Colonic mucosa (tissue), 4 donors: ENCODE measurements at regions not wholly inside any gene's neighbourhood (a gene's known extent, or its start where the extent isn't known, plus 50 kb on each side); places are given as distances from the start of the nearest gene placed in this dataset.

ENCODE experiments used
- DNase-seq: peaks from one replicate; pipeline ENCODE4 v3.0.0-alpha.2; 2020
- H3K27ac ChIP-seq: fragments of 200-600 bp; one replicate; pipeline ENCODE4 v1.8.0; 2021
- H3K27me3 ChIP-seq: fragments of 200-600 bp; one replicate; pipeline ENCODE4 v1.8.0; 2021
- H3K36me3 ChIP-seq: fragments of 200-600 bp; one replicate; pipeline ENCODE4 v1.8.0; 2021
- H3K4me1 ChIP-seq: fragments of 200-600 bp; one replicate; pipeline ENCODE4 v1.8.0; 2021; ENCODE audit warnings: mild to moderate bottlenecking
- H3K4me3 ChIP-seq: fragments of 200-600 bp; one replicate; pipeline ENCODE4 v1.8.0; 2021
- H3K9ac ChIP-seq, 2 donors: one replicate each; pipeline ENCODE4 v1.7.0; 2013; ENCODE audit warnings: control low read depth in 2 of 2, low read depth in 2 of 2, low read length in 2 of 2
- H3K9me3 ChIP-seq: fragments of 200-600 bp; one replicate; pipeline ENCODE4 v1.8.0; 2021
- intact Hi-C: fragments of 100-400 bp; cut with DNase I; formaldehyde crosslinking; loops from one replicate; pipeline ENCODE4 v1.14.1; 2022
- TF ChIP-seq, protein P1 (sequence below): fragments of 200-600 bp; IDR thresholded peaks from one replicate; pipeline ENCODE4 v1.8.0; 2022; ENCODE audit warnings: antibody characterized with exemption, mild to moderate bottlenecking
- donor health status: healthy.
- donor health status: DM: no; HTN: no; CAD: no.
- donor health status: DM: no; HTN: no; CAD: no.

DNA sequence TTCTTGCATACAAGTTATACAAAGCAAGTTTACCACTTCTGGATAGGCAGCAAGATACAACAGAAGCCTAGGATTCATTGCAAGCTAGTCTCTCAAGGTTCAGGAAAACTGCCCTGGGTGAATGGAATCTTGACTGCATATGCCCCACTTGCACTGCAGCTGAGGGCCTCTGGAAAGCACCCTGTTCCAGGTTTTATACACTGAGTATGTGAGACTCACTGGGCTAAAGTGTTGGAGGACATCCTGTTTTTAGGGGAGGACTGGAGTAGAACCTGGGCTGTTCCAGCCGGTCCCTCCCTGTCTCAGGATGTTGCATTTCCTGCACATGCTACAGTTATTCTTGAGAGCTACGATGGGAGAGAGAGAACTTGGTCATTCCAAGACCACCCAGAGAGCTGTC lies 168.5 kb upstream of the NUDT6 start:
- intact Hi-C loops, result no loop called here
- Histone ChIP-seq H3K9ac (no peak overlapping the region), H3K9me3 (no peaks in the 10 kb centered on the region), H3K4me1 (no peaks in the 10 kb centered on the region), H3K36me3 (no peaks in the 10 kb centered on the region), H3K27me3 (no peaks in the 10 kb centered on the region), H3K27ac (no peak overlapping the region), H3K4me3 (no peak overlapping the region)
- DNase-seq, result no peak
- TF ChIP-seq, protein P1, sequence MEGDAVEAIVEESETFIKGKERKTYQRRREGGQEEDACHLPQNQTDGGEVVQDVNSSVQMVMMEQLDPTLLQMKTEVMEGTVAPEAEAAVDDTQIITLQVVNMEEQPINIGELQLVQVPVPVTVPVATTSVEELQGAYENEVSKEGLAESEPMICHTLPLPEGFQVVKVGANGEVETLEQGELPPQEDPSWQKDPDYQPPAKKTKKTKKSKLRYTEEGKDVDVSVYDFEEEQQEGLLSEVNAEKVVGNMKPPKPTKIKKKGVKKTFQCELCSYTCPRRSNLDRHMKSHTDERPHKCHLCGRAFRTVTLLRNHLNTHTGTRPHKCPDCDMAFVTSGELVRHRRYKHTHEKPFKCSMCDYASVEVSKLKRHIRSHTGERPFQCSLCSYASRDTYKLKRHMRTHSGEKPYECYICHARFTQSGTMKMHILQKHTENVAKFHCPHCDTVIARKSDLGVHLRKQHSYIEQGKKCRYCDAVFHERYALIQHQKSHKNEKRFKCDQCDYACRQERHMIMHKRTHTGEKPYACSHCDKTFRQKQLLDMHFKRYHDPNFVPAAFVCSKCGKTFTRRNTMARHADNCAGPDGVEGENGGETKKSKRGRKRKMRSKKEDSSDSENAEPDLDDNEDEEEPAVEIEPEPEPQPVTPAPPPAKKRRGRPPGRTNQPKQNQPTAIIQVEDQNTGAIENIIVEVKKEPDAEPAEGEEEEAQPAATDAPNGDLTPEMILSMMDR, result no peak

GRCh38 chr4:123092586-123092985 lies 170.2 kb upstream of the NUDT6 start:
- Histone ChIP-seq H3K9ac (no peak overlapping the region), H3K4me1 (no peaks in the 10 kb centered on the region), H3K27ac (no peak overlapping the region), H3K9me3 (no peaks in the 10 kb centered on the region), H3K4me3 (no peak overlapping the region), H3K36me3 (no peaks in the 10 kb centered on the region), H3K27me3 (no peaks in the 10 kb centered on the region)
- no peak for DNase-seq
- TF ChIP-seq, protein P1, result no peak
- intact Hi-C loops, result no loop called here

GRCh38 chr4:123093236-123093635 lies 170.8 kb upstream of the NUDT6 start:
- Histone ChIP-seq H3K9ac (no peak overlapping the region), H3K4me3 (no peak overlapping the region), H3K9me3 (no peaks in the 10 kb centered on the region), H3K4me1 (no peaks in the 10 kb centered on the region), H3K36me3 (no peaks in the 10 kb centered on the region), H3K27me3 (no peaks in the 10 kb centered on the region), H3K27ac (no peak overlapping the region)
- DNase-seq, result no peak
- intact Hi-C loops, result no loop called here
- TF ChIP-seq, protein P1, result no peak

- H3K27me3 ChIP-seq, result no peaks in the 10 kb centered on the region
- no peak overlapping the region for H3K4me3 ChIP-seq
- no peaks in the 10 kb centered on the region for H3K36me3 ChIP-seq
- H3K9ac ChIP-seq, result no peak overlapping the region
- intact Hi-C loops, result no loop called here
- no peak for DNase-seq
- H3K4me1 ChIP-seq, result no peaks in the 10 kb centered on the region
- no peak overlapping the region for H3K27ac ChIP-seq
- TF ChIP-seq, protein P1, result no peak
- H3K9me3 ChIP-seq, result no peaks in the 10 kb centered on the region
These were observed 173.6 kb upstream of the NUDT6 start for GRCh38 chr4:123096038-123096437.

DNA sequence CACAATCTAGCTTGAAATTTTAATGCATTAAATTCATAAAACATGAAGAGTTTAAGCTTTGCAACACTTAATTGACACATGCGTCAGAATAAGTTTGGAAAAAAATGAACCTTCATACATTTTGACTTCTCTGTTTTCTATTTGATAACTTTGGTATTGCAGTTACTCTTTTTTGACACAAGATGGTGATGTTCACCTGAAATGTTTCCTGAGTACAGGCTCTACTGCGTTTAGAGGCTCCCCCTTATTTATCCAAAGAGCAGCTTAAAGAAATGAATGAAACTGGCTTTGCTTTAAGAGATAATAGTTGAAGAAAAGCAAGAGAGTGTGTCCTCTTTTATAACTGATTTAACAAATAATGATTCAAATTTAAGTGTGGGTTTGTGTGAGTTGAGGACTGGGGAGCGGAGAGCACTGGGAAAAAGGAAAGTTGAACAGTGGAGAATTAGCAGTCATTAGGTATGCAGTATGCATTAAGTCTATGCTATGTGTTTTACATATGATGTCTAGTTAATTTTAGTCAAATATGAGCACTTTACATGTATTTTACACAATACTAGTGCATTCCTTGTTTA lies 180.6 kb upstream of the NUDT6 start:
- Histone ChIP-seq H3K9ac (no peak overlapping the region), H3K4me3 (no peak overlapping the region), H3K27ac (no peak overlapping the region), H3K4me1 (no peaks in the 10 kb centered on the region), H3K27me3 (no peaks in the 10 kb centered on the region), H3K36me3 (no peaks in the 10 kb centered on the region), H3K9me3 (no peaks in the 10 kb centered on the region)
- intact Hi-C loops, result loop anchor here (5.0 to 10.0 kb wide), 5 partner anchors 282 to 1222 kb away; no protein-coding TSS in a partner anchor
- no peak for DNase-seq
- TF ChIP-seq, protein P1, result peak; percentile 65
